ENCODE measurements at regions not wholly inside any gene's neighbourhood (a gene's known extent, or its start where the extent isn't known, plus 50 kb on each side); places are given as distances from the start of the nearest gene placed in this dataset.

DNA sequence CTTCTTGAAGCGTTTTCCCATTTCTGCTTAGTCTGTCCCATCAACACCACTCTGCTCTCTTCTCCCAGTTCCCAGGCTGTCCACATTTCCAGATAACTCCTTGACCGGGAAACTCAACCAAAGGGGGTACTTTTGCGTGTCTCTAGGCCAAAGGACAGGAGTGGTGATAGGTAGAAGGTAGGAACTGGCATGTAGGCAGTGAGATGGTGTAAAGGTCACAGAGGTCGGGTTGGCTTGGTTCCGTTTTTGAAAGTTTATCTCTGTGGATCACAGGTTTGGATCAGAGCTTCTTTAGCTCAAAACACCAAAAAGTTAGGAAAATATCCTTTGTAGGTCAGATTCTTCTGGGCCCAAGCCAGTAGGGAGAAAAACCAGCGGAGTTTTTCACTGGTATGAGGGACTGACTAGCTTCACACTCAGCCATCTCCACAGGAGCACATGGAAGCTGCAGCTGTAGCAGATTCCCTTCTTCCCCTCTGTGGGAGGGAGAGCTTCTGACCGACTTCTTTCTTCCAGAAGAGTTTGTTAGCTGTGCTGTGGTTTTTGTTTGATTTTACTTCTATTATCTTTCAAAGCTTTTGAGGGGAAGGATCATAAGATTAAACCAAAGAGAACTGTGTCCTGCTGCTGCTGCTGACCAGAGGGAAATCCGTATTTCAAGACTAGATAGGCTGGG is 98.4 kb upstream of the DMRT1 start:
- no peak overlapping the region for H3K9ac ChIP-seq
- H3K4me1 Mint-ChIP-seq, result peaks cover 14% of the 10 kb centered on the region
- H3K79me2 ChIP-seq (ENCODE audit: low read depth), result no peaks in the 10 kb centered on the region
- peak; percentile 39 for DNase-seq (ENCODE audit: low spot score)
- H3K4me1 ChIP-seq, result peaks cover 18% of the 10 kb centered on the region
- H3K27ac ChIP-seq, result no peak overlapping the region
- H3K27me3 ChIP-seq, result no peaks in the 10 kb centered on the region
- H2AFZ ChIP-seq (replicated peaks), result no peak overlapping the region
- H3K4me3 Mint-ChIP-seq, result no peak overlapping the region
- TF ChIP-seq EZH2 (IDR thresholded peaks at IDR 0.05) (no peak), EZH2phosphoT487 (IDR thresholded peaks at IDR 0.05) (no peak), CTCF (IDR thresholded peaks at IDR 0.05) (no peak)
- H3K36me3 ChIP-seq, result no peaks in the 10 kb centered on the region
- no peak overlapping the region for H3K4me3 ChIP-seq
- peak overlapping the region; percentile 31 for H3K4me2 ChIP-seq
- H3F3A ChIP-seq (ENCODE audit: low read depth), result peaks cover 19% of the 10 kb centered on the region
- H3K9me3 ChIP-seq (ENCODE audit: low read depth), result no peaks in the 10 kb centered on the region
- no peaks in the 10 kb centered on the region for H3K9me3 Mint-ChIP-seq
- H3K27ac Mint-ChIP-seq, result peak overlapping the region; percentile 90
- no peaks in the 10 kb centered on the region for H4K20me1 ChIP-seq (ENCODE audit: low read depth)
- H3K27me3 Mint-ChIP-seq (ENCODE audit: insufficient read depth, low read depth), result no peaks in the 10 kb centered on the region
- peaks cover 58% of the 10 kb centered on the region for H3K36me3 Mint-ChIP-seq

DNA sequence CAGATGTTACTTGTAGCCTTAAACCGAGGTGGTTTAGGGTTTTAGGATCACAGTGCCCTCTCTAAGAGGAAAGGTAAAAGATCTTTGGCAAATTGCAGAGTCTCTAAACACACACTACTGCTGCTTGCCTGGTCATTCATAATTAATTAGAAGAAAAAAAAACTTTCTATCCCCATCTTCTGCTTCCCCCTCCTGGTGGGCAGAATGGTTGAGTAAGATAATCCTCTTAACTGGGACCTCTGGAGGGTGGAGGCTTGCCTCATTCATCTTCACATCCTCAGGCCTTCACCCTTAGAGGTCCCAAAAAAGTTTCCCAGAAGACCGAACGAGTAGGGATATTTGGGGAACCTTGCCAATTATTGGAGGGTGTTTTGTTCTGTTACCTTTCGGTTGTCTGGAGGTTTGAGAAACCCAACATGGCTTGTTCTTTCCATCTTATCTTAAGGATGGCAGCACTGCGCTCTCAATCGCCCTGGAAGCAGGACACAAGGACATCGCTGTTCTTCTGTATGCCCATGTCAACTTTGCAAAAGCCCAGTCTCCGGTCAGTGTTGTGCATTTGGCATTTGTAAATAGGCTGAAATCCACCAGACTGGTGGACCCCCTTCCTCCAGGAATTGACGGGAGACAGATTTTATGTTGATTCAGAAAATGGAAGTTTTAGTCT is 97.3 kb upstream of the DMRT1 start:
- no peak for TF ChIP-seq EZH2phosphoT487 (IDR thresholded peaks at IDR 0.05)
- TF ChIP-seq EZH2 (IDR thresholded peaks at IDR 0.05), result no peak
- no peak for TF ChIP-seq CTCF (IDR thresholded peaks at IDR 0.05)
- Histone ChIP-seq H3K9ac (no peak overlapping the region), H3K9me3 (ENCODE audit: low read depth) (no peaks in the 10 kb centered on the region), H3F3A (ENCODE audit: low read depth) (peaks cover 19% of the 10 kb centered on the region), H2AFZ (replicated peaks) (no peak overlapping the region), H3K27ac (no peak overlapping the region), H3K4me3 (no peak overlapping the region), H3K27me3 (no peaks in the 10 kb centered on the region), H3K36me3 (no peaks in the 10 kb centered on the region), H3K4me1 (peaks cover 18% of the 10 kb centered on the region), H3K4me2 (no peak overlapping the region), H4K20me1 (ENCODE audit: low read depth) (no peaks in the 10 kb centered on the region), H3K79me2 (ENCODE audit: low read depth) (no peaks in the 10 kb centered on the region)
- no peak for DNase-seq (ENCODE audit: low spot score)
- Mint-ChIP-seq H3K36me3 (peaks cover 51% of the 10 kb centered on the region), H3K4me1 (peaks cover 14% of the 10 kb centered on the region), H3K4me3 (no peak overlapping the region), H3K27me3 (ENCODE audit: insufficient read depth, low read depth) (no peaks in the 10 kb centered on the region), H3K9me3 (no peaks in the 10 kb centered on the region), H3K27ac (peak overlapping the region; percentile 90)

- DNase-seq (ENCODE audit: low spot score), result no peak
- Mint-ChIP-seq H3K27me3 (ENCODE audit: insufficient read depth, low read depth) (peaks cover 2% of the 10 kb centered on the region), H3K27ac (peak overlapping the region; percentile 81), H3K36me3 (peaks cover 48% of the 10 kb centered on the region), H3K4me3 (no peak overlapping the region), H3K9me3 (no peaks in the 10 kb centered on the region), H3K4me1 (peaks cover 17% of the 10 kb centered on the region)
- TF ChIP-seq EZH2phosphoT487 (IDR thresholded peaks at IDR 0.05), result no peak
- TF ChIP-seq CTCF (IDR thresholded peaks at IDR 0.05), result no peak
- no peak for TF ChIP-seq EZH2 (IDR thresholded peaks at IDR 0.05)
- H3K4me1 ChIP-seq, result peaks cover 18% of the 10 kb centered on the region
- H3K36me3 ChIP-seq, result no peaks in the 10 kb centered on the region
- no peak overlapping the region for H3K4me3 ChIP-seq
- H4K20me1 ChIP-seq (ENCODE audit: low read depth), result no peaks in the 10 kb centered on the region
- H3K27me3 ChIP-seq, result no peaks in the 10 kb centered on the region
- H3K4me2 ChIP-seq, result no peak overlapping the region
- no peak overlapping the region for H3K9ac ChIP-seq
- H3F3A ChIP-seq (ENCODE audit: low read depth), result peaks cover 19% of the 10 kb centered on the region
- H3K9me3 ChIP-seq (ENCODE audit: low read depth), result no peaks in the 10 kb centered on the region
- no peak overlapping the region for H2AFZ ChIP-seq (replicated peaks)
- H3K79me2 ChIP-seq (ENCODE audit: low read depth), result no peaks in the 10 kb centered on the region
- H3K27ac ChIP-seq, result no peak overlapping the region
Measured at GRCh38 chr9:744790-745484, 96.6 kb upstream of the DMRT1 start.
